Fibroblast of lung (primary cell): ENCODE measurements at regions not wholly inside any gene's neighbourhood (a gene's known extent, or its start where the extent isn't known, plus 50 kb on each side); places are given as distances from the start of the nearest gene placed in this dataset.

Source experiments
- CTCF ChIP-seq, 2 donors: IDR thresholded peaks in 1 of 2; conservative IDR thresholded peaks in 1 of 2; 1 replicate in 1 of 2; 2 replicates in 1 of 2; pipeline ENCODE4 v1.5.1; 2011 to 2012; ENCODE audit warnings: low read length in 2 of 2, control low read depth in 1 of 2, inconsistent platforms in 1 of 2, low read depth in 1 of 2, mild to moderate bottlenecking in 1 of 2
- EZH2 ChIP-seq: IDR thresholded peaks from 2 replicates; pipeline ENCODE4 v1.5.1; 2012; ENCODE audit warnings: low read length, control low read depth, mild to moderate bottlenecking; ENCODE audit errors: missing control alignments

- TF ChIP-seq CTCF (conservative IDR thresholded peaks at IDR 0.05 in 1 of 2, IDR thresholded peaks at IDR 0.05 in 1 of 2; ENCODE audit: low read depth in 1 of 2, low read length in 2 of 2) = no peak
- no peak for TF ChIP-seq EZH2
Measured at GRCh38 chr18:40662898-40663437, 1292.1 kb upstream of the PIK3C3 start.
